GM18498 (cell line): ENCODE measurements at regions not wholly inside any gene's neighbourhood (a gene's known extent, or its start where the extent isn't known, plus 50 kb on each side); places are given as distances from the start of the nearest gene placed in this dataset.
"Not testable (repeated sequence)": the region's sequence is repeated elsewhere in the genome, so short reads cannot be mapped to it uniquely, and the experiment has no call there.

Experiments used
- ATAC-seq: cut with Tn5 transposase; IDR thresholded peaks from one replicate; pipeline ENCODE4 v1.9.1; 2021; ENCODE audit warnings: mild to moderate bottlenecking, moderate library complexity; ENCODE audit not compliant: unreplicated experiment

DNA sequence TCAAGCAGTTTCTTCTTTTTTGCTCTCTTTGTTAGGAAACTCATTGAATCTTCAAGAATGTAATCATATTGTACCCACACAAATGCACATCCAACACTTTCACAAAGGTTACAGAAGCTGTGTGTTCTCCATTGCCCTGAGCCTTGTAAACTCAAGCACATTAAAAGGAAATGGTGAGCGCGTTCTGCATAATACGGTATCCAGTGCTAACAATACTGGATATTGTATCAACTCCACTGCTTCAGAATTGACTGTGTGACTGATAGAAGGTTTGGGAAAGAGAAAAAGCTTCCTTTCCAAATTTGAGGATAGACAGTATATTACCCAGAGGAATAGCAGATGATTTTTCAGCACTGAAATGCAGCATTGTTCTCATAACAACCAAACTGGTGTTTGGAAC lies 268.9 kb upstream of the RBMS3 start:
- ATAC-seq: no peak

DNA sequence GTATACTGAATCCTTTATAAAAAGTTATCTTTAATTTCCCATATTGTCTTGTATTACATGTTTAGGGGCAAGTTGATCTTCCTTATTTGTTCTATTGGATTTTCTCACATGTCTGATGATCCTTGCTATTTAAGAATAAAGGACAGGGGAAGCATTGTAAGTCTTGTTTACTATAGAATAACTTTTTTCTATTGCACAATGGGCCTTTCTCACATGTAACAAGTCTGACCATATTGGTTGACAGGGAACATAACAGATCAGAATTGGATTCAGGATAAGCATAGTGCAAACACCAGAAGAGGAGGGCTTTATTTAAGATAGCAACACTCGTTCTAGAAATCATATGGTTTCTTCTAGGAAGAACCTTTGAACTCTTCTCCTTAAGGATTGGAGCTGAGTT lies 257.9 kb upstream of the RBMS3 start:
- no peak for ATAC-seq

DNA sequence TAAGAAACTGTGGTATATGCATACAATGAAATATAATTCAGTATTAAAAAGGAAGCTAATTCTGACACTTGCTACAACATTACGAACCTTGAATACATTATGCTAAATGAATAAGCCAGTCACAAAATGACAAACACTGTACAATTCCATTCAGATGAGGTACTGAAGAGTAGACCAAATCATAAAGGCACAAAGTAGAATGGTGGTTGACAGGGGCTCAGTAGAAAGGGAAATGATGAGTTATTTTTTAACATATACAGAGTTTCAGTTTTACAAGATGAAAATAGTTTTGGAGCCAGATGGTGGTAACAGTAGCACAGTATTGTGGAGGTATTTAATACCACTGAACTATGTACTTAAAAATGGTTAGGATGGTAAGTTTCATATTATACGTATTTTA lies 254.6 kb upstream of the RBMS3 start:
- peak; percentile 94 for ATAC-seq

DNA sequence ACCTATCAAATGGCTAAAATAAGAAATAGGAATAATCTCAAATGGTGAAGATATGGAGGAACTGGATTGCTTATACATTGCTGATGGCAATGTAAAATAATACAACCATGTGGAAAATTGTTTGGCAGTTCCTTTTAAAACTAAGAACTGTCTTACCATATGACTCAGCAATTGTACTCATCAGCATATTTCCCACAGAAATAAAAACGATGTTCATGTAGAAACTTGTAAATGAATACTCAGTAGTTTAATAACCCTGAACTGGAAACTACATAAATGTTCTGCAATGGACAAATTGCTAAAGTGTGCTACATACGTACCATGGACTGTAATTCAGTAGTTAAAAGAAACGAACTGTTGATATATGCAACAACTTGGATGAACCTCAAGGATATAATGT lies 253.9 kb upstream of the RBMS3 start:
- ATAC-seq: no peak

DNA sequence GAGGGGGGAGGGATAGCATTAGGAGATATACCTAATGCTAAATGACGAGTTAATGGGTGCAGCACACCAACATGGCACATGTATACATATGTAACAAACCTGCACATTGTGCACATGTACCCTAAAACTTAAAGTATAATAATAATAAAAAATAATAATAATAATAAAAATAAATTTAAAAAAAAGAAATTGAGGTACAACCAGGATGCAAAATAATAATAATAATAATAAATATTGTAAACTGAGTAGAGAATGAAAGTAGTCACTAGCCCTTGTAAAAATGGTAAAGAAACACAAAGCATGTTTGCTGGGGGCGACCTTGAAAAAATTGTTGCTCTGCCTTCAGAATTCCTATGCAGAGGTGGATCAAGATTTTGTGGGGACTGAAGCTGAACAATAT lies 249.7 kb upstream of the RBMS3 start:
- ATAC-seq: not testable (repeated sequence)

DNA sequence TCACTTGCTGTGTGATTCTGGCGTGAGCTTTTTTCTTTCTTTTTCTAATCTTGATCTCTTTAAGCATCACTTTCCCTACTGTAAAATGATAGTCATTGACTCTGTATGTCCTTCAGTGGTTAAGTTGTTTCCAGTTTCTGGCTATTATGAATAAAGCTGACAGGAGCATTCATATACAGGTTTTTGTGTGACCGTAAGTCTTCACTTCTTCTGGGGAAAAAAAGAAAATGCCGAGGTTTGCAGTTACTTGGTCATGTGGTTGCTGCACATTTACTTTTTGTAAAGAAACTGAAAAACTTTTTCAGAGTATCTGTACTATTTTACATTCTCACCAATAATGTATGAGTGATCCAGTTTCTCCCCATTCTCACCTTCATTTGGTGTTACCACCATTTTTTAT lies 247.4 kb upstream of the RBMS3 start:
- no peak for ATAC-seq

DNA sequence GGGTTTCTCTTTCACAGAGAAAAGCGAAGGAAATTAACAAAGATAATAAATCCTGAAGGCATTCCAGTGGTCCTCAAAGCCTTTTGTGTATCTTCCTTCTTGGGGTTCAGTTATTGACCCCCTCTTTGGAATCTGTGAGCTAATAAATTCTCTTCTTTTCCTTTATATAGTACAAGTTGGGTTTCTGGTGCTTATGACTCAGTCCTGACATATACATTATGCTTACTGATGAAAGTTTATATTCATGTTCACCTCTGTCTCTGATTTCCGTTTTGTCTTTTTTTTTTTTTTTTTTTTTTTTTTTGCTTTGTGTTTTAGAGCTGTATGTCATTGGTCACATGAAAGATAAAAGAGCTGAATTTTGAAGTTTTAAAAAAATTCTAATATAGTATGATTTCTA lies 230.7 kb upstream of the RBMS3 start:
- no peak for ATAC-seq

DNA sequence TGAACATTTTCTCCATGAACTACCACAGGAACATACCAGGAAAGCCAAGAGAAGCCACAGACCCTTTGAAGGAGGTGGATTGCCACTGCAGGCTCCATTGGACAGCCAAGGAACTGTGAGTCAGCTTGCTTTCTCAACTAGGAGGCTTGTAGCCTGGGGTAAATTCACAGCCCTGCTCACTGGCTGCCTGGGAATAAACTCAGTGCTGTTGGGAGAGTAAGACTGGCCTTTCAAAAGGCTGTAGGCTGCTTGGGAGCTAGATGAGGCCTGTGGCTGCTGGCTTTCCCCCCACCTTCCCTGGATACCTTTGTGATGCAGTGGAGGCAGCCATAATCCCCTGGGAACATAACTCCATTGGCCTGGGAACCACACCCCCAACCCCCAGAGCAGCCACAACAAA lies 223.5 kb upstream of the RBMS3 start:
- no peak for ATAC-seq

DNA sequence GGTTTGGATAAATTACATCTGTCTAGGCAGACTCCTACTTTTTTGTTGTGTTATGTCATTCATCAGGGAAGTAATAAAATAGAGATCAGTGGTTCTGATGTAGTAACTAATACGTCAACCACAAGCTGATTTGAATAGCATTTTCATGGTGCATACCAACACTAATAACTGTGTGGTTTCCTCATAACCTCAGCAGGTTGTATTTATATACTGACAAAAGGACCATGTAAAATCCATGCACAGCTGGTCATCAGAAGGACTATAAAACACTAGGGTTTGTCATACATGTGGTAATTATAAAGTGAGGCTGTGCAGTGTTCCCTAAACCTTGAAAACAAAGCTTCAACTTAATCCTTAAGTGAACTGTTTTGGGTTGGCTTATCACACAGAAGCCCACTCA lies 216.8 kb upstream of the RBMS3 start:
- ATAC-seq: no peak

DNA sequence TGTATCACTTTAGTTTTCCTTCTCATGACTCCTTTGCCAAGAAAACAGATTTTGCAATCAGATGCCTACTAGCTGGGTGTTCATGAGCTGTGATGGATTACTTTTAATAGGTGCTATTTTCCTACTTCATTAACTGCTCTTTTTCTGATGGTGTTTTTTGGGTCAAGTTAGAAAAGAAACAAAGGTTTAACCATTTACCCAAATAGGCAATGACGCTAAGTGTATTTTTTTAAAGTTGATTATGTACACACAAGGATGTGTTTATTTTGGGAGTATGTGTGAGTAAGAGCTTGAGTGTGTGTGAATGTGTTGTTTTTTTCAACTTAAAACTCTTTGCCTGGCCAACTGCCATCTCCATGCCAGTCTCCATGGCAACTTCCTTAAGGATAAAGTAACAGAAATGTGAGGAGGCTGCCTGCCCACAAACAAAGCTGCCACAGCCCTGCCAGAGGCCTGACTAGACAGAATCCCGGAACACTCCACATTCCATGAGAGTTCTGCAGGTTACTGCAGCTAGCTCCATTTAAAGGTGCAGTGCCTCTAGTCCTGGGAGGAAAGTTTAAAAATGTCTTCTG lies 215.6 kb upstream of the RBMS3 start:
- no peak for ATAC-seq

DNA sequence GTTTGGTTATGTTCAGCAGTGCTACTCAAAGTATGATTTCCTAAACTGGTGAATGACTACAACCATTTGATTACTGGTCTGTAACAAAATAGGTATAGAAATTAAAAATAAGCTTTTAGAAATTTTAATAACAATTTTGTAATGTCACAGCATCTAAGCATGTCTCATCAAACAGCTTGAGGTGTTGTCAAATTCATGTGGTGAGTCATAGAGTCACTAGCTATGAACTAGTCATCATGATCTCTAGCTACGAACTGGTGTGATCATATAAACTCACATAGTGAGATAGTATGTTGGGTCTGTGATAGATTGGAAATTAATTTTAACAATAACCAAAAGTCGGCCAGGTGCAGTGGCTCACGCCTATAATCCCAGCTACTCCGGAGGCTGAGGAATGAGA lies 213.9 kb upstream of the RBMS3 start:
- ATAC-seq: no peak

DNA sequence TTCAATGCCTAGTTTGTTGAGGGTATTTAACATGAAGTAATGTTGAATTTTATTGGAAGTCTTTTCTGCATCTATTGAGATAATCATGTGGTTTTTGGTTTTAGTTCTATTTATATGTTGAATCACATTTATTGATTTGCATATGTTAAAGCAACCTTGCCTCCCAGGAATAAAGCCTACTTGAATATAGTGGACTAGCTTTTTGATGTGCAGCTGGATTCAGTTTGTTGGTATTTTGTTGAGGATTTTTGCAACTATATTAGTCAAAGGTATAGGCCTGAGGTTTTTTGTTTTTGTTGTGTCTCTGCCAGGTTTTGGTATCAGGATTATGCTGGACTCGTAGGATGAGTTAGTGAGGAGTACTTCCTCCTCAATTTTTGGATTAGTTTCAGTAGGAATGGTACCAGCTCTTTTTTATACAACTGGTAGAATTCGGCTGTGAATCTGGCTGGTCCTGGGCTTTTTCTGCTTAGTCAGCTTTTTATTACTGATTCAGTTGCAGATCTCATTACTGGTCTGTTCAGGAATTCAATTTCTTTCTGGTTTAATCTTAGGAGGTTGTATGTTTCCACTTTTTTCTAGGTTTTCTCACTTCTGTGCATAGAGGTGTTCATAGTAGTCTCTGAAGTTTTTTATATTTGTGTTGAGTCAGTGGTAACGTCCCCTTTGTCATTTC lies 209.8 kb upstream of the RBMS3 start:
- no peak for ATAC-seq

DNA sequence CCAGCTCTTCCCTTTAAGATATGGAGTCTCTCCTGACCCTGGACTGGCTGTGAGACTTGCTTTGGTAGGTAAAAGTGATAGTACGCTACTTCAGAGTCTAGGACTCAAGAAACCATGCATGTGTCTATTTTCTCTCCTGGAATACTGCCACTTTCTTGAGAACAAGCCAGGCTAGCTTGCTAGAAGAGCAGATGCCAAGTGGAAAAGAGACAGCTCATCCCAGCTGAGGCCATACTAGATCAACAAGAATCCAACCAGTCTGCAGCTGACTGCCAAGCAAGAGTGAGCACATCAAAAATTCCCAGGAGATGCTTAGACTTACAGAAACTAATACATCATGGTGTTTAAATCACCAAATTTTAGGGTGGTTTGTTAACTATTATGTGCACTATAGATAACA lies 208.3 kb upstream of the RBMS3 start:
- ATAC-seq: no peak

DNA sequence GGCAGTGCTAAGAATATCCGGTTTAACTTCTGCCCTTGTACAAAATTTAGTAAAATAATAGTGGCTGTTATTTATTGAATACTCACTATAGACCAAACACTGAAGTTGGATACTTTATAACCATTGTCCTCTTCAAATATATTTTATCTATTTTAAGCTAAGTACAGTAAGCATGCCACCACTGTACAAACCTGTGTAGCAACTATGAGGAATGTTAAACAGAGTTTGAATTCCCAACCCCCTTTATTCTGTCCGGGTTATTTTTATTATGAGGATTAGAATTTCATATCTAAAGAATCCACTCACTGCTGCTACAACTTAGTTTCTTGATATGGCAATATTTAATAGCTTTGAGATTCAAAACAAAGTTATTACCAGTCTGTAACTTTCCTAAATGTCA lies 203.5 kb upstream of the RBMS3 start:
- ATAC-seq: no peak

DNA sequence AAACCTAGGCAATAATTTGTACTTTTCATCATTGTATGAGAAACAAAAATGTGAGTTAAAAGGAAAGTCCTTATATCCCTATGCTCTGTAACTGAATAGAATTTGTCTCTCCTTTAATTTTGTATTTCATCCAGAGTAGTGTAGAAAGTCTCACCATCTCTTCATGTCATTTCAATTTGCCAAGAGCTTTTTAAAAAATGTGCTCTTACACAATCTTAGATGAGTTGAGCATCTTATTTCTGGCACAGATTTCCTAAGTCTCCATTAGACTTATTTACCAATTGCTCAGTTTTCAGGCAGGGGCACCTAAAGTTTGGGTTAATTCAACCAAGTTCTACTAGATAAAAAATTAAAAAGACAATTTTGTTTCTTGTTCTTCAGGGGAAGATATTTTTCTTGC lies 201.5 kb upstream of the RBMS3 start:
- no peak for ATAC-seq

DNA sequence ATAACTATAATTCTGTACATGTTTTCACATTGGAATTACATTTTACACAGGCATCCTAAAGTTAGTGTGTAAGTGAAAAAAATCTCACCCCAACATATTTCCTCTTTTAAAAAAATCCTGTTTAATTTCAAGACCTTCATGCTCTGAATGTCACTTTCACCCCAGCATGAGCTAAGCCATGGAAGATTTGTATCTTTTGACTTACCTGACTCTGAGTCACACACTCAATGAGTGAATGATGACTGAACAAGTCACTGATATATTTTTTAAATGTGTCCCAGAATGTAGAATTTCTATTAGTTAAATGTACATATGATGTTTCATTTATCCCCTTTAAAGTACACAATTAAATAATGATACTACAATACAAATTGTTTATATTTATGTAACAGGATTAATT lies 199.9 kb upstream of the RBMS3 start:
- ATAC-seq: no peak

DNA sequence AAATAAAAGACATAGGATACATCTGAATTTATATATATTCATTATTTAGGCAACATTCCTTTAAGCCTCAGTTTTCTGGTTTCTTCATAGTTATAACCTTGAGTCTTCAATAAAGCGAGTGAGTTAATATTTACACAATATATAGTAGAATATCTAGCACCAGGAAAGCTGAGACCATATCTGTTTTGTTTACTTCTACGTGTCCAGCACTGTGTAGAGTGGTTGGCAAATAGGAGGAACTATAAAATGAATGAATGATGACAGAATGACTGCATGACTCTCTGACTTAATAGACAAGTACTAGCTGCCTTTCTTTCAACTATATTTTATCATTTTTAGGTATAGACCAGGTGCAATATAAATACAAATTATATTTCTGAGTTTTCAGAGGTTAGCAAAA lies 197.8 kb upstream of the RBMS3 start:
- ATAC-seq: no peak

DNA sequence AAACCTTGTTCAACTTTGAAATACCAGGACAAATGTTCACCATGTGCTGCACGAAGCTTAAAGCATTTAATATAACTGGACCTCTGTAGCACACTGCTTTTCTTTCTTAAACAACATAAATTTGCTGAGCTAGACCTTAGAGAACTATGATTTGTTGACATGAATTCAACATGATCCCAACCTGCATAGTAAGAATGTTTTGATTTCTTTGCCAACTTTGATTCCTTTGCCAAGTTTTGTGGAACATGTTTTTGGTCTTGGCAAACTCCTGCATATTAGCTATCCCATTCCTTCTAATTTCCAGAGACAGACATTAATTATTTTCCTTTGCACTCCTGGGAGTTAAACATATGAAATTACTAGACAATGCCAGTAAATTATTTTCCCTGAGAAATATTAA lies 197.2 kb upstream of the RBMS3 start:
- no peak for ATAC-seq

DNA sequence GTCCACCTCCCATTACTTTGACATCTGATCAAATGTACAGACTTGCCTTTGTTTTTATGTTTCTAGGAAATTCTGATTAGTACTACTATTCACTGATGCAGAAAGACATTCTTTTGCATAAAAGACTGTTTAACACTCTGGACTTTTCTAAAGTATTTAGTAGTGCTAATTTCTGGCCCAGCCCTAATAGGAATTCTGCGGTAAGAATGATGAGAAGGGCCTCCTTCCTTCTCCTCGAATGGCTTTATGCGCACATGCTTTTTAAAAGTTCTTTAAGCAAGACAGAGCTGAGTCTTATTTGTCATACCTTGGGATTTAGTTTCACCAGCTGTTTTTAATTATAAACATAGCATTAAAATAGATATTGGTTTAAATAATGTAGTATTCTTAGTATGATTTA lies 192.3 kb upstream of the RBMS3 start:
- no peak for ATAC-seq

DNA sequence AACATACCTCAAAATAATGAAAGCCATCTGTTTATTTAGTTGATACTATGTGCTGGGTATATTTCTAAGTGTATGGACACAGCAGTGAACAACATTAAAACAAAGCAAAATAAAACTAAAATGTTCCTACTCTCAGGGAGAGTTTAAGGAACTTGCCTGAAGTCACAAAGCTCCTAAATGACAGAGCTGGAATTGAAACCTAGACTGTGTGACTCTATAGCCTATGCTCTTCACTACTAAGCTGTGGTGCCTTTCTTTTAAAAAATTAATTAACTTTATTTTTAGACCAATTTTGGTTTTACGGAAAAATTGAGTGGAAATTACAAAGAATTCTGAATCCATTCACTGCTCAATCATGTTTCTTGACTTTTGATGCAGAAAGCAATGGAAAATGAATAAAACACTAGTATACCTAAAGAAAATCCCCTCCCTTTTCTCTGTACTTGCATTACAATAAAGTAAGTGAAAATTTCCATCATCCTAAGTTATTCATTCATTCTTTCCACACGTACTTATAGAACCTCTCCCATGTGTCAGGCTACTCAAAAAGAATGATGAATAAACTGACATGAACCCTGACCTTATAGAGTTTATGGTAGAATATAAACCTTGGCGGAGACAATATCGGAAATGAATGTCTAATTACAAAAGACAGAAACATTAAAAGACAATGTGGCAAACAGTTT lies 189.8 kb upstream of the RBMS3 start:
- no peak for ATAC-seq

DNA sequence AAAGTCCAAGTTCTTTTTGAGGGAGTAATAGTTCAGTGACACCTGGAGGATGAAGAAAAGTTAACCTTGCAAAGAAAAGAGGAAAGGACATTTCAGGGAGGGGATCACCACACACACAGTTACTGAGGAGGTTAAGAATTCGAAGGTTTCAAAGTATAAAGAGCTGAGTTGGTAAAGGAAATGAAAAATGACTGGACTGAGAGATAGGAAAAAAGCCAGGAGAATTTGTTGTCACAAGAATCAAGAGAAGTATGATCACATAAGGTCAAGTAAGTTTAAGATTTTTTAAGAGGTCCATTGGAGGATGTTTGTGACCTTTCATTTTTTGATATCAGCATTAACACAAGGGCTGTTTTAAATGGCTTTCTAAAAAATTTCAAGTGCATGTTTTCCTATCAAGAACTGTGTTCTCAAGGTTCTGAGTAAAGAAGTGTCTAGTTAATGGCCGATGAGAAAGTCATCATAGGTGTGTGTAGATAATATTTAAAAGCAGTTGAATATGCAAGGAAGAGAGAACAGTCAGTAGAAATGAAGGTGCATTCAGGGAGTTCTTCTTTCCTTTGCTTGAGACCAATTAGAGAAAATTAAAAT lies 189.2 kb upstream of the RBMS3 start:
- no peak for ATAC-seq

DNA sequence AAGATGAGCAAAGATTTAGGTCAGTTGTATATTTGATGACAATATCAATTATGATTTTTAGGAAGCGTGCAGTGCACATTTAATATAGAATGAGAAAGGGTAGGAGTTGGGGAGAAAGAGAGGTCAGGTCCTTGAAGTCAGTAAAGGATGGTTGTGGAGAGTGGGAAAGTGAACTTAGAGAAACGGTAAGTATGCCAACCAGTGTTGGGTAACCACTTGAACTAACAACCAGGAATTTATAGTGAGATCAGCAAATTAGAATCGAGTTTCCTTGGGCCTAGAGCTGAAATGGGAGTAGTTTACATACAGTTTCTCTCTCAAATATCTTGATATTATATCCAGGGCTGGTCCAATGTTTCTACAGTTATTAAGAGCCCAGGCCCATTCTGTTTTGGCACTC lies 188.5 kb upstream of the RBMS3 start:
- no peak for ATAC-seq
